NCI-H1092 treated with DMSO at 0.1 percent for 48 hours (cell line): ENCODE measurements at regions not wholly inside any gene's neighbourhood (a gene's known extent, or its start where the extent isn't known, plus 50 kb on each side); places are given as distances from the start of the nearest gene placed in this dataset.
"Not testable (repeated sequence)": the region's sequence is repeated elsewhere in the genome, so short reads cannot be mapped to it uniquely, and the experiment has no call there.

ENCODE experiments used
- DNase-seq: peaks from one replicate; lab custom pipeline; 2025; lab: John Stamatoyannopoulos, UW

- no peak for DNase-seq
Observed at GRCh38 chr3:20552605-20553275, 366.7 kb upstream of the SGO1 start.

GRCh38 chr3:20547361-20548269 is 361.6 kb upstream of the SGO1 start:
- DNase-seq, result not testable (repeated sequence)

DNA sequence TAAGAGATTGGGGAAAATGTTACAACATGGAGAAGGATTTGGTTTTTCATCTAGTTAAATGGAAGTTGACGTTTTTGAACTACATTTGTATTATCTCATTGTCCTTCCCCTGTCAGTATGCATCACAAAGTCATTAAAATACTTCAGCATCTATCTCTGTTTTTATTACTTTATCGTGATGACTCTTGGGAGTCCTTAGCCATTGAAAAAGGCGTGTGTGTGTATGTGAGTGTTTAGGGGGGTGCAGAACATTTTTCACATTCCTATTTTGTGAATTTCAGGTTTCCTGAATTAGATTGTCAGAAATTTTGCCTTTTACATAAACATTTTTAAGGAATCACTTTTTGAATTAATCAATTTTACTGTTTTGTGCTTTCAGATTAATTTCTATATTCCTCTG is 360.6 kb upstream of the SGO1 start:
- DNase-seq, result no peak

GRCh38 chr3:20543535-20544226 is 357.7 kb upstream of the SGO1 start:
- DNase-seq, result no peak

DNA sequence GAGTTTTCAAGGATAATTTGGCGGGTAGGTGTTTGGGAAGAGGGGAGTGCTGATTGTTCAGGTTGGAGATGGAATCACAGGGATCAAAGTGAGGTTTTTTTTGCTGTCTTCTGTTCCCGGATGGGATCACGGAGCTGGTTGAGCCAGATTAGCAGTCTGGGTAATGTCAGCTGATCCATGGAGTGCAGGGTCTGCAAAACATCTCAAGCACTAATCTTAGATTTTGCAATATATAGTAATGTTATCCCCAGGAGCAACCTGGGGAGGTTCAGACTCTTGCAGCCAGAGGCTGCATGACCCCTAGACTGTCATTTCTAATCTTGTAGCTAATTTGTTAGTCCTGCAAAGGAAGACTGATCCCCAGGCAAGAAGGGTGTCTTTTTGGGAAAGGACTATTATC is 354.1 kb upstream of the SGO1 start:
- no peak for DNase-seq

DNA sequence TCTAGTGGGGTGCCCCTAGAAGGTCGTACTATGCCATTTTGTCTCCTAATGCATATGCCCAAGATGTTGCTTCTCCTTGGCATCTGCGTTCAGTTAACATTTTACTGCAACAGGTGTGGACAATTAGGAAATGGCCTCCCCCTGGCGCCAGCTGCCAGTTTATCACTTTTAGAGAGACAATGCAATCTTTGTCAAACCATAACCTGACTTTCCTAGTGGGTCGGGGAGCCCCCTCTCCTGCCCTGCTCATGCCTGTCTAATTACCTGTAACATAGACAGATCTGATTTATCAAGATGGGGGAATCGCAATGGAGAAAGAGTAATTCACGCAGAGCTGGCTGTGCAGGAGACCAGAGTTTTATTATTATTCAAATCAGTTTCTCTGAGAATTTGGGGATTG is 353.7 kb upstream of the SGO1 start:
- no peak for DNase-seq

DNA sequence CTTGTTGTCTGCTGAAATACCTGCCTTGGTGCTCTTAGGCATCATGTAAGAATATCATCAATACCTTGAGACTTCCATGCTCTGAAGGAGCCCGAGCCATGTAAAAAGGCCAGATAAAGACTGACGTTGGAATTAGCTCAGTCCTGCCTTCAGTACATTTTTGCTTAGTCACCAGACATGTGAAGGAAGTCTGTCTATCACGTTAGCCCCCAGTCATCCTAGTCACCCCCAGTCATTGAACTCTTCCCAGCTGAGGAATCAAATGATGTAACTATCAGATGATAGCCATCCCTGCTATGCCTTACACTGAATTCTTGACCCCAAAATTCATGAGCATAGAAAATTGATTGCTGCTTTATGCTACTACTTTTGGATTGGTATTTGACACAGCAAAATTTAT is 351.2 kb upstream of the SGO1 start:
- no peak for DNase-seq

DNA sequence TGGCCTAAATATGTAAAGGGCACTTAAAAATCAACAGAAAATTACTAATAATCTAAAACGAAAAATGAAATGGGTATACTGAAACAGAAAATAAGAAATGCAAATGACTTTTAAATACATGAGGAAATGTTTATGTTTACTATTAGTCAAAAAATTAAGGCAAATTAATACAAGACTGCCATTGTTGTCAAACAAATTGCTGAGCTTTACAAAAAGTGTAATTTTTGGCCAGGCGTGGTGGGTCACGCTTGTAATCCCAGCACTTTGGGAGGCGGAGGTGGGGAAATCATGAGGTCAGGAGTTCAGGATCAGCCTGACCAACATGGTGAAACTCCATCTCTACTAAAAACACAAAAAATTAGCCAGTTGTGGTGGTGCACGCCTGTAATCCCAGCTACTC is 343.9 kb upstream of the SGO1 start:
- no peak for DNase-seq

GRCh38 chr3:20528180-20528770 is 342.3 kb upstream of the SGO1 start:
- DNase-seq, result no peak

- no peak for DNase-seq
Observed at GRCh38 chr3:20527368-20527767, 341.4 kb upstream of the SGO1 start.

GRCh38 chr3:20524328-20524727 is 338.3 kb upstream of the SGO1 start:
- no peak for DNase-seq

- no peak for DNase-seq
Observed at GRCh38 chr3:20523293-20523692, 337.3 kb upstream of the SGO1 start.

DNA sequence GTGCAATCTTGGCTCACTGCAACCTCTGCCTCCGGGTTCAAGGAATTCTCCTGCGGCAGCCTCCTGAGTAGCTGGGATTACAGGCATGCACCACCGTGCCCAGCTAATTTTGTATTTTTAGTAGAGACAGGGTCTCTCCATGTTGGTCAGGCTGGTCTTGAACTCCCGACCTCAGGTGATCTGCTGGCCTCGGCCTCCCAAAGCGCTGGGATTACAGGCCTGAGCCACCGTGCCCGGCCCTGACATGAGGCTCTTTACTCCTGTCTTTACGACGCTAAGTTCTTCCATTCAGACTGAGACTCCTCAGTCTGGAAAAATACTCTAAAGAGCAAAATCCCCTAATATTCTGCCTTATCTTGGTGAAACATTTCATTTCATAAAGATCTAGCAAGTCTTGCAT is 331.3 kb upstream of the SGO1 start:
- not testable (repeated sequence) for DNase-seq

GRCh38 chr3:20516311-20516710 is 330.3 kb upstream of the SGO1 start:
- DNase-seq, result no peak

DNA sequence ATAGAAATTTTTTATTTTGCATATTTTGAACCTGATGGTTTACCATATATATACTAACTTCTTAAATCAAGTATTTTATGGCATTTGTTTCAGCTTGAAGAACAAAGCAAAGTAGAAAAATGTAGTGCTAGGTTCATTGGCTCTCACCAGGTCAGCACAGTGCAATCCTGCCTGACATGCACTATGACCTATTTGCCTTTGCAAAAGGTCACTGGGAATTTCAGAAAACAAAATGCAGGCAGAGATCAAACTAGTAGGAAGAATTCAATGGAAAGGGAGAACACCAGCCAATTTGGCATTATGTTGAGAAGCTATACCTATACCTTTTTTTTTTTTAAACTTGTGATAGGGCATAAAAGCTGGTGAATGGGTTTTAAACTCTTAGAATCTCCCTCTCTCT is 329.8 kb upstream of the SGO1 start:
- no peak for DNase-seq

- DNase-seq, result peak; percentile 53
Observed at GRCh38 chr3:20511863-20512505, 326.0 kb upstream of the SGO1 start.

DNA sequence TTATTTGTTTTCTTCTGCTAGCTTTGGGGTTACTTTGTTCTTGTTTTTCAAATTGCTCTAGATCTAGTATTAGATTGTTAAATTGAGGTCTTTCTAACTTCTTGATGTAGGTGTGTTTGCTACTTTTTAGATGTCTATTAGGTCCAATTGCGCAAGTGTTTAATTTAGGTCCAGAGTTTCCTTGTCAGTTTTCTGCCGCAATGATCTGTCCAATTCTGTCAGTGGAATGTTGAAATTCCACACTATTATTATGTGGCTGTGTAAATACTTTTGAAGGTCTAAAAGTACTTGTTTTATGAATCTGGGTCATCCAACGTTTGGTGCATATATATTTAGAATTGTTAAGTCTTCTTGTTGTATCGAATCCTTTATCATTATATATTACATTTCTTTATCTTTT is 324.4 kb upstream of the SGO1 start:
- DNase-seq, result no peak

- DNase-seq, result no peak
Observed at GRCh38 chr3:20503394-20504082, 317.5 kb upstream of the SGO1 start.

- no peak for DNase-seq
Observed at GRCh38 chr3:20490996-20491395, 305.0 kb upstream of the SGO1 start.

DNA sequence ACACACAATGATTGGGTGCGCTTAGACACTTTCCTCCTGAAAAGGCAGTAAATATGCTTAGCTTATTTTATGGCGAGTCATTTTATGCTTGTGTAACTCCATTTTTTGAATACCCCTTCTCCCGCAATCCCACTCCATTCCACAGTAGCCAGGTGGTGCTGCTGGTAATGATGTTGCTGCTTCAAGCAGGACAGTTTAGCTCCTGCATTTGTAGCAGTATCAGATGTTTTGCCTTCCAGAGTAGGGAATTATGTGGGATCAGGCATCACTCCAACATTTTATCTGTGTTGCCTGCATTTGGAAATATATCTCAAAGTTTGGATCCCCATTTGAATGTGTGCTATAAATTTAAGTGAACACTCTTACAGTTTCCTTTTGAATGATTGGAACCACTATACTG is 302.1 kb upstream of the SGO1 start:
- DNase-seq, result no peak

DNA sequence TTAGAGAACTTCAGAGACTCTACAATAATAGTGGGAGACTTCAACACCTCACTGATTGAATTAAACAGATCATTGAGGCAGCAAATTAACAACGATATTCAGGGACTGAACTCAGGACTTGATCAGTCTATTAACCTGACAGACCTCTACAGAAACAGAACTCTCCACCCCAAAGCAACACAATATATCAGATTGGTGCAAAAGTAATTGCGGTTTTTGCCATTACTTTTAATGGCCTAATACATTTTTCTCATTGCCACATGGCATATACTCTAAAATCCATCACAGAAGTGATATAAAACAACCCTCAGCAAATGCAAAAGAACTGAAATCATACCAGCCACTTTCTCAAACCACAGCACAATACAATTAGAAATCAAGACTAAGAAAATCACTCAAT is 298.1 kb upstream of the SGO1 start:
- DNase-seq, result no peak
